Natural killer cell (primary cell): ENCODE measurements at regions not wholly inside any gene's neighbourhood (a gene's known extent, or its start where the extent isn't known, plus 50 kb on each side); places are given as distances from the start of the nearest gene placed in this dataset.

Experiments
- ATAC-seq, 3 donors: fragments of 150-1000 bp in 2 of 3; fragments of 200-7000 bp in 1 of 3; cut with Tn5 transposase; 1 replicate in 1 of 3; 2 replicates in 2 of 3; pipeline ENCODE4 v1.10.0; 2021; ENCODE audit warnings: mild to moderate bottlenecking in 2 of 3, moderate library complexity in 2 of 3
- DNase-seq, 2 donors: peaks; one replicate each; pipeline versions ENCODE4 v3.0.0 to v3.0.0-alpha.2; 2013 to 2021; ENCODE audit warnings: mixed read lengths in 1 of 2
- H3K27ac ChIP-seq: one replicate; pipeline ENCODE4 v1.5.1; 2013; ENCODE audit warnings: mild to moderate bottlenecking, low read length
- H3K27me3 ChIP-seq: one replicate; pipeline ENCODE4 v1.6.1; 2013; ENCODE audit warnings: low read length; ENCODE audit not compliant: control insufficient read depth, insufficient read depth
- H3K36me3 ChIP-seq: one replicate; pipeline ENCODE4 v1.6.1; 2013; ENCODE audit warnings: low read length; ENCODE audit not compliant: control insufficient read depth, insufficient read depth
- H3K4me1 ChIP-seq: one replicate; pipeline ENCODE4 v1.6.1; 2013; ENCODE audit warnings: low read length; ENCODE audit not compliant: control insufficient read depth, insufficient read depth
- H3K4me3 ChIP-seq: one replicate; pipeline ENCODE4 v1.5.1; 2013; ENCODE audit warnings: low read length
- H3K9me3 ChIP-seq: one replicate; pipeline ENCODE4 v1.6.1; 2013; ENCODE audit warnings: low read length; ENCODE audit not compliant: control insufficient read depth, insufficient read depth
- H3K27ac Mint-ChIP-seq, 2 donors: one replicate each; pipeline ENCODE4 v1.8.0; 2022; ENCODE audit warnings: mild to moderate bottlenecking in 2 of 2, mixed read lengths in 2 of 2, moderate library complexity in 1 of 2
- H3K27me3 Mint-ChIP-seq, 2 donors: one replicate each; pipeline ENCODE4 v1.8.0; 2022; ENCODE audit warnings: low read depth in 2 of 2, mixed read lengths in 2 of 2
- H3K36me3 Mint-ChIP-seq: one replicate; pipeline ENCODE4 v1.8.0; 2022; ENCODE audit warnings: mixed read lengths
- H3K4me1 Mint-ChIP-seq, 2 donors: one replicate each; pipeline ENCODE4 v1.8.0; 2022; ENCODE audit warnings: mixed read lengths in 2 of 2
- H3K4me3 Mint-ChIP-seq: one replicate; pipeline ENCODE4 v1.8.0; 2022; ENCODE audit warnings: mild to moderate bottlenecking, moderate library complexity, mixed read lengths
- H3K9me3 Mint-ChIP-seq, 2 donors: one replicate each; pipeline ENCODE4 v1.8.0; 2022; ENCODE audit warnings: mixed read lengths in 2 of 2
- WGBS: methylation state at CpG from one replicate; pipeline ENCODE4 v1.1.7; 2013; ENCODE audit warnings: missing lambda C conversion rate; ENCODE audit not compliant: insufficient coverage; 5-methylcytosine and 5-hydroxymethylcytosine counted together
- intact Hi-C: fragments of 100-400 bp; cut with micrococcal nuclease; formaldehyde crosslinking; loops from one replicate; pipeline ENCODE4 v1.14.2; 2022
- TF ChIP-seq, protein P1 (sequence below): fragments of 200-600 bp; IDR thresholded peaks from one replicate; pipeline ENCODE4 v1.8.0; 2022; ENCODE audit warnings: antibody characterized with exemption

DNA sequence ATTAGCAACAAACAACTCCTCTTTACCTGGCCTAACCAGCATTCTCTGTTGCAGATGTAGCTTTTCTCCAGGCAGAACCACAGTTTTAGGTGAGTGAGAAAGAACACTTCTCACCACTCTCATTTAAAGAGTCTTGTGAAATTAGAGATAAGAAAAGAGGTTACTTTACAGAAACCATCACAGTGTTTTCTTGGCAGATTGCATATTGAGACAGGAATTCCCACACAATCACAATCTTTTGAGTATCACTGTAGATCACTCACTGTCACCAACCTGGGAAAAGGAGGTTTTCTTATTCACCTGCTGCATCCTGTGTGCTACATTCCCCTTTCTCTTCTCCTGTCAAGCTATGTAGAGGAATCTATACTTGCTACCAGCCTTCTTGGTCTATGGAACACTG, 574.6 kb downstream of the SLC4A3 start:
- H3K36me3 Mint-ChIP-seq: no peaks in the 10 kb centered on the region
- Histone ChIP-seq H3K27ac (no peak overlapping the region), H3K4me3 (no peak overlapping the region), H3K9me3 (no peaks in the 10 kb centered on the region), H3K36me3 (no peaks in the 10 kb centered on the region), H3K4me1 (no peaks in the 10 kb centered on the region), H3K27me3 (no peaks in the 10 kb centered on the region)
- TF ChIP-seq, protein P1, sequence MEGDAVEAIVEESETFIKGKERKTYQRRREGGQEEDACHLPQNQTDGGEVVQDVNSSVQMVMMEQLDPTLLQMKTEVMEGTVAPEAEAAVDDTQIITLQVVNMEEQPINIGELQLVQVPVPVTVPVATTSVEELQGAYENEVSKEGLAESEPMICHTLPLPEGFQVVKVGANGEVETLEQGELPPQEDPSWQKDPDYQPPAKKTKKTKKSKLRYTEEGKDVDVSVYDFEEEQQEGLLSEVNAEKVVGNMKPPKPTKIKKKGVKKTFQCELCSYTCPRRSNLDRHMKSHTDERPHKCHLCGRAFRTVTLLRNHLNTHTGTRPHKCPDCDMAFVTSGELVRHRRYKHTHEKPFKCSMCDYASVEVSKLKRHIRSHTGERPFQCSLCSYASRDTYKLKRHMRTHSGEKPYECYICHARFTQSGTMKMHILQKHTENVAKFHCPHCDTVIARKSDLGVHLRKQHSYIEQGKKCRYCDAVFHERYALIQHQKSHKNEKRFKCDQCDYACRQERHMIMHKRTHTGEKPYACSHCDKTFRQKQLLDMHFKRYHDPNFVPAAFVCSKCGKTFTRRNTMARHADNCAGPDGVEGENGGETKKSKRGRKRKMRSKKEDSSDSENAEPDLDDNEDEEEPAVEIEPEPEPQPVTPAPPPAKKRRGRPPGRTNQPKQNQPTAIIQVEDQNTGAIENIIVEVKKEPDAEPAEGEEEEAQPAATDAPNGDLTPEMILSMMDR: no peak
- intact Hi-C loops: no loop called here
- ATAC-seq (no peak), DNase-seq (no peak)
- no peaks in the 10 kb centered on the region for H3K27me3 Mint-ChIP-seq
- no peaks in the 10 kb centered on the region for H3K4me1 Mint-ChIP-seq
- no peak overlapping the region for H3K27ac Mint-ChIP-seq
- H3K9me3 Mint-ChIP-seq: peaks cover 7 to 10% of the 10 kb centered on the region in 2 donors
- no peak overlapping the region for H3K4me3 Mint-ChIP-seq

DNA sequence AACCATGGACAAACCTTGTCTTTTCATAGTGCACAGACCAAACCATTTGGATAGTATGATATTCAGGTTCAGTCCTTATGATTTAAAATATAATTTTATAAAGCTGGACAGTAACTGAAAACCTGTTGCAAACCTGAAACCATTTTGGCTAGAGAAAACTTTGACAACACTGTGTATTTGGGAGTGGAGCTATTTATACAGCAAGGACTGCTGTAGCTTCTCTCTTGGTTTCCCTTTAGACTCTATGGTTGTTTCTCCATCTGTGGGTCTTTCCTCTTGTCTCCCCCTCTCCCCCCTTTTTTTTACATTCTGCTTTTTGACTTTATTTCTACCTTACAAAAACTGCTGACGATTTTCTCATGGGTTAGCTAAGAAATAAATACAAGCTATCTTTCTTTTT, 581.7 kb downstream of the SLC4A3 start:
- no peak overlapping the region for H3K4me3 ChIP-seq
- H3K36me3 Mint-ChIP-seq: no peaks in the 10 kb centered on the region
- H3K9me3 Mint-ChIP-seq: peaks cover 2 to 5% of the 10 kb centered on the region in 2 donors
- H3K4me3 Mint-ChIP-seq: no peak overlapping the region
- H3K27ac Mint-ChIP-seq: no peak overlapping the region
- no peaks in the 10 kb centered on the region for H3K9me3 ChIP-seq
- DNase-seq: no peak
- H3K36me3 ChIP-seq: no peaks in the 10 kb centered on the region
- no peaks in the 10 kb centered on the region for H3K27me3 ChIP-seq
- no peaks in the 10 kb centered on the region for H3K4me1 ChIP-seq
- no peak for ATAC-seq
- WGBS: no CpG with 5 or more reads among the region's 1 CpG
- intact Hi-C loops: no loop called here
- no peaks in the 10 kb centered on the region for H3K4me1 Mint-ChIP-seq
- H3K27me3 Mint-ChIP-seq: no peaks in the 10 kb centered on the region
- TF ChIP-seq, protein P1: no peak
- H3K27ac ChIP-seq: no peak overlapping the region

DNA sequence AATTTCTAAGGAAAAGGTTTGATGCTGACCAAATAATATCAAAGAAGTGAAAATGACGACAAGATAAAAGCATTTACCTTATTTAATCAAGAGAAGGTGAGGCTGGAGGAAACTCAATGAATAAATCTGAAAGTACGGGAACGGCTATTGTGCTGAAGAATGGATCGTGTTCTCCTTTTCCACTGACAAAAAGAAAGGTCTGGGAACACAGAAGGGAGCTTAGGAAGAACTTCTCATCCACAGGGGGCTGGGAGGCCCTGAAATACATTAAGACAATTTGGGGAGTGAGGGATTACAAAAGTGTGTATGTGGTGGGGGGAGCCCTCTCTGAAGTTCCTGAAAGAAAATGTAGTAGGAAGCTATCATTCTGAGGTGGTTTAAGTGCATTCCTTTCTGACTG, 582.3 kb downstream of the SLC4A3 start:
- Histone ChIP-seq H3K9me3 (no peaks in the 10 kb centered on the region), H3K27ac (no peak overlapping the region), H3K36me3 (no peaks in the 10 kb centered on the region), H3K4me3 (no peak overlapping the region), H3K4me1 (no peaks in the 10 kb centered on the region), H3K27me3 (no peaks in the 10 kb centered on the region)
- Mint-ChIP-seq H3K27me3 (no peaks in the 10 kb centered on the region), H3K4me1 (no peaks in the 10 kb centered on the region), H3K36me3 (no peaks in the 10 kb centered on the region), H3K4me3 (no peak overlapping the region), H3K27ac (no peak overlapping the region), H3K9me3 (peaks cover 2 to 5% of the 10 kb centered on the region in 2 donors)
- DNase-seq (no peak), ATAC-seq (no peak)
- TF ChIP-seq, protein P1: no peak
- intact Hi-C loops: no loop called here
- 92% methylated on average over 3 of the region's 4 CpGs for WGBS

DNA sequence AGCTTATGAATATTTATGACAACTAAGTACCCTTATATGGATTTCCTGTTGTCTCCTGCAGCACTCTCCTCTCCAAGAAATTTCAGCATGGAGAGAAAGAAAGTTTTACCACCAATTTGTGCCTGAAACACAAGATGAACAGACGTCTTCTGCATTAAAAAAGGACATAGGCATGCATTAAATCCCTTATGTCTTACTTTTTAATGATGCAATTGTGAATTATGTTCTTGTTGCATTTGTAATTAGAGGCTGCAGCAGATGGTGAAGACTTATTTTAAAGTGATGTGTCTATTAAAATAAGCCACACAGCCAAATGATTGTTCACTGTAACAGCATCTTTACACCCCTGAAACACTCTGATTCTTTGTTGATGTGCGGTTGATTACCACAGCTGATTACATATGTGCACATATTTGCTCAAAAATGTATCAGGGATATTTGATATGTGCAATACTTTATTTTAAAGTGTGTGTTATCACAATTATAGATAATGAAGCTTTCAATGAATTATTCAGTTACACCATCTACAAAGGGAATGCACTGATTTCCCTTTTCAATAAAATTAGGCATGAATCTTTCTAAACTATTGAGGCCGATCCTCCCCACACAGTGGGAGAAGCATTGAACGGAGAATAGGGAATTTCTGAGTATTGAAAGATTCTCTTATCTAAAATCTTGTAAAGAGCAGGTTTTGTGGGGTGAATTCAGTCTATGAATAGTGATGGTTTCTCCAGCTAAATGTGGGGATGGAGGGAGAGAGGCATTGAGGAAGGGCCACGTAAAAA, 585.1 kb downstream of the SLC4A3 start:
- H3K9me3 ChIP-seq: no peaks in the 10 kb centered on the region
- H3K9me3 Mint-ChIP-seq: peaks cover 2 to 5% of the 10 kb centered on the region in 2 donors
- TF ChIP-seq, protein P1: no peak
- no peak for ATAC-seq
- H3K27ac ChIP-seq: no peak overlapping the region
- no peaks in the 10 kb centered on the region for H3K36me3 ChIP-seq
- H3K4me1 Mint-ChIP-seq: no peaks in the 10 kb centered on the region
- H3K4me3 ChIP-seq: no peak overlapping the region
- no peak for DNase-seq
- no peaks in the 10 kb centered on the region for H3K4me1 ChIP-seq
- no peaks in the 10 kb centered on the region for H3K36me3 Mint-ChIP-seq
- H3K27ac Mint-ChIP-seq: no peak overlapping the region
- H3K4me3 Mint-ChIP-seq: no peak overlapping the region
- no peaks in the 10 kb centered on the region for H3K27me3 ChIP-seq
- intact Hi-C loops: no loop called here
- 76% methylated on average over 3 of the region's 5 CpGs for WGBS
- H3K27me3 Mint-ChIP-seq: no peaks in the 10 kb centered on the region
